Large intestine (tissue), 3 donors: ENCODE measurements at regions not wholly inside any gene's neighbourhood (a gene's known extent, or its start where the extent isn't known, plus 50 kb on each side); places are given as distances from the start of the nearest gene placed in this dataset.
"Not testable (repeated sequence)": the region's sequence is repeated elsewhere in the genome, so short reads cannot be mapped to it uniquely, and the experiment has no call there.

ENCODE experiments used
- DNase-seq, 2 donors: peaks; one replicate each; pipeline versions ENCODE4 v3.0.0 to v3.0.0-alpha.2; 2013
- H3K27ac ChIP-seq: one replicate; pipeline ENCODE4 v1.5.1; 2013; ENCODE audit warnings: low read length
- H3K27me3 ChIP-seq: 2 replicates; pipeline ENCODE4 v1.6.1; 2013; ENCODE audit warnings: low read length; ENCODE audit not compliant: control insufficient read depth, insufficient read depth
- H3K36me3 ChIP-seq: 2 replicates; pipeline ENCODE4 v1.6.1; 2013; ENCODE audit warnings: low read length; ENCODE audit not compliant: control insufficient read depth, insufficient read depth
- H3K4me1 ChIP-seq: one replicate; pipeline ENCODE4 v1.6.1; 2013; ENCODE audit warnings: low read length; ENCODE audit not compliant: control insufficient read depth, insufficient read depth
- H3K4me3 ChIP-seq: one replicate; pipeline ENCODE4 v1.5.1; 2013; ENCODE audit warnings: low read length
- H3K9me3 ChIP-seq: one replicate; pipeline ENCODE4 v1.6.1; 2013; ENCODE audit warnings: mild to moderate bottlenecking, low read depth, low read length, moderate library complexity; ENCODE audit not compliant: control insufficient read depth
- WGBS: methylation state at CpG from one replicate; pipeline ENCODE4 v1.1.5; 2013; ENCODE audit warnings: low lambda C conversion rate; ENCODE audit not compliant: insufficient coverage; 5-methylcytosine and 5-hydroxymethylcytosine counted together

- no CpG with 5 or more reads among the region's 30 CpGs for WGBS
- Histone ChIP-seq H3K4me1 (no peaks in the 10 kb centered on the region), H3K9me3 (peaks cover 6% of the 10 kb centered on the region), H3K27me3 (no peaks in the 10 kb centered on the region), H3K4me3 (no peak overlapping the region), H3K36me3 (no peaks in the 10 kb centered on the region), H3K27ac (no peak overlapping the region)
- DNase-seq: no peak
Measured at GRCh38 chr4:9679704-9680478, 101.5 kb upstream of the DRD5 start.

DNA sequence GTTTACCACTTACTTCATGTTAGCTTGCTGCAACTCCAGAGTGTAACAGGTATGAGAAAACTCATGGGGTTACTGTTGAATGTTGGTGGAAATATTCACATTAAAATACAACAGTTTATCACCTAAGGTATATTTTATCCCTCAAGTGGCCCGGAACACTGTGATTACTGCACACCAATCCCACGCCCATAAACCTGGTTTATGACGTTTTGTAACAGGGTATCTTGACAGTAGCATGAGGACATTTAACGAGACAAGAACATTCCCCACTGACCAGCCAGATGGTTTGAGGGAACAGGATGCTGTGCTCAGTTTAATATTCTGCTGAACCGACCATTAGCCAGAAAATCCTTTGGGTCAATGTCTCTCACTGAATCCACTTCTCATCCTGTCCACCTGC is 98.3 kb upstream of the DRD5 start:
- not testable (repeated sequence) for DNase-seq, H3K4me3 ChIP-seq, H3K27me3 ChIP-seq, H3K27ac ChIP-seq, H3K4me1 ChIP-seq, H3K9me3 ChIP-seq, H3K36me3 ChIP-seq
- WGBS: no CpG with 5 or more reads among the region's 5 CpGs

DNA sequence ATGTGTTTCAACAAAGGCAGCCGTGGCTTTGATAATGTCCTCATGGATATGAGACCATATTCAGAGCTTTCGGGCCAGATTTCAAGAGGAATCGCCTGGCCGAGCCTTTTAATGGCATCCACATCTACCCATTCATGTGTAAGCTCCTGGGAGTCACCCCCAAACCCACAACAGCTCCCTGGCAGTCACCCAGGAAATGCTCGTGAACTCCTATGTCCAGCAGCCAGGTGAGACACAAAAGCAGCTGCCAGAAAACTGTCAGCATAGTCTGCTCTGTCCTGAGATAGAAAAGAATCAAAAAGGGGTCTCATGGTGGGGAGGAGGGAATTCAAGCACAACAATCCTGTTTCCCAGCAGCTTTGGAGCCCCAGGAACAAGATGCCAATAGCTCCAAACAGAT is 96.4 kb upstream of the DRD5 start:
- H3K27ac ChIP-seq, H3K27me3 ChIP-seq, DNase-seq, H3K4me1 ChIP-seq, H3K4me3 ChIP-seq, H3K36me3 ChIP-seq, H3K9me3 ChIP-seq: not testable (repeated sequence)
- no CpG with 5 or more reads among the region's 5 CpGs for WGBS

DNA sequence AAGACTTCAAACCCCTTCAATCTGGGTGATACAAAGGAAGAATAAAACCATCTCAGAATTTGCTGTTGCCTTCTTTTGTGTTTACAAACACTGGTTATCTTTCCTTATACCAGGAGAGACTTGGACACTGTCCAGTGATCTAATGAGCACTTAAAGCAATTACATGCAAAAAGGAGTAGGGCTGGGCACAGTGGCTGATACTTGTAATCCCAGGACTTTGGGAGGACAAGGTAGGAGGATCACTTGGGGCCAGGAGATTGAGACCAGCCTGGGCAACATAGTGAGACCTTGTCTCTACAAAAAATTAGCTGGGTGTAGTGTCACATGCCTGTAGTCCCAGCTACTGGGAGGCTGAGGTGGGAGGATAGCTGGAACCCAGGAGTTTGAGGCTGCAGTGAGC is 95.7 kb upstream of the DRD5 start:
- no peak overlapping the region for H3K4me3 ChIP-seq
- no peaks in the 10 kb centered on the region for H3K27me3 ChIP-seq
- no peaks in the 10 kb centered on the region for H3K36me3 ChIP-seq
- no peak overlapping the region for H3K27ac ChIP-seq
- H3K9me3 ChIP-seq: no peaks in the 10 kb centered on the region
- peaks cover 6% of the 10 kb centered on the region for H3K4me1 ChIP-seq
- DNase-seq: no peak

DNA sequence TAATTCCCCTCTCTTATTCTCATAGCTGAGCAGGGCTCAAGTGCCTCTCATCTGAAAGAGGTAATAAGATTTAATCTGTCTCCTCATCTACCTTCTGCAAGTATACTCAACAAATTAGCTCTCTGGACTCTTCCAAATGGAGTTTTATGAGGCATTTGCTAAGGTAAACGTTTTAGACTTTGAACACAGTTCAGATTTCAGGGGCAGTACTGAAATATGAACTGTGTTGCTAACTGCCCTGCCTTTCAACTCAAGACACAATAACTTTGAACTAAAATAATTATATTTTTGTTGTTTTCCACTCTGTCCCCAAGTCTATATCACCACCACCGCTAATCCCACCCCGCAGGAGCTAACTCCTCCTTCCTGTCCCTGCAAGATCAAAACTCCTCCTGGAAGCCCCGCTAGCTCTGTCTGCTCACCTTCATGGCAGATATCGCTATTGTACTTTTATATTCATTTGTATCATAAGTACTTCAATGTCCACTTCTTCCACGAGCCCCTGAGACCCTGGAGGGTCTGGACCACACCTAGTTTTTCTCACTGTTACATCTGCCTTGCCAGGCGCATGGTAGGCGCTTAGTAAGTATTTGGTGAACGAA is 90.7 kb upstream of the DRD5 start:
- Histone ChIP-seq H3K4me3 (peak overlapping the region; percentile 58), H3K27ac (peak overlapping the region; percentile 87)
- H3K36me3 ChIP-seq, H3K27me3 ChIP-seq, H3K4me1 ChIP-seq, H3K9me3 ChIP-seq: not testable (repeated sequence)
- no CpG with 5 or more reads among the region's 9 CpGs for WGBS
- peak; percentile 64 to 86 for DNase-seq

GRCh38 chr4:9691238-9692065 is 90.0 kb upstream of the DRD5 start:
- Histone ChIP-seq H3K27ac (peak overlapping the region; percentile 87), H3K4me1 (peaks cover 6% of the 10 kb centered on the region), H3K27me3 (no peaks in the 10 kb centered on the region), H3K9me3 (no peaks in the 10 kb centered on the region), H3K36me3 (no peaks in the 10 kb centered on the region), H3K4me3 (peak overlapping the region; percentile 58)
- DNase-seq: peak; percentile 97 to 99
- no CpG with 5 or more reads among the region's 56 CpGs for WGBS

GRCh38 chr4:9692791-9693491 is 88.5 kb upstream of the DRD5 start:
- WGBS: no CpG with 5 or more reads among the region's 5 CpGs
- H3K4me3 ChIP-seq, H3K27ac ChIP-seq, DNase-seq, H3K4me1 ChIP-seq, H3K27me3 ChIP-seq, H3K9me3 ChIP-seq, H3K36me3 ChIP-seq: not testable (repeated sequence)

- H3K4me3 ChIP-seq, H3K27me3 ChIP-seq: not testable (repeated sequence)
- WGBS: no CpG with 5 or more reads among the region's 7 CpGs
Measured at GRCh38 chr4:9694403-9694802, 87.0 kb upstream of the DRD5 start.

GRCh38 chr4:9695994-9696393 is 85.4 kb upstream of the DRD5 start:
- DNase-seq, H3K36me3 ChIP-seq, H3K27ac ChIP-seq, H3K9me3 ChIP-seq, H3K4me1 ChIP-seq, H3K4me3 ChIP-seq, H3K27me3 ChIP-seq: not testable (repeated sequence)
- WGBS: no CpG with 5 or more reads among the region's 4 CpGs

More at GRCh38 chr4:9694403-9694802, 87.0 kb upstream of the DRD5 start:
- H3K4me1 ChIP-seq, H3K36me3 ChIP-seq, DNase-seq, H3K27ac ChIP-seq, H3K9me3 ChIP-seq: not testable (repeated sequence)

GRCh38 chr4:9696561-9696960 is 84.9 kb upstream of the DRD5 start:
- not testable (repeated sequence) for H3K4me3 ChIP-seq, H3K36me3 ChIP-seq, H3K27ac ChIP-seq, H3K27me3 ChIP-seq, H3K9me3 ChIP-seq, H3K4me1 ChIP-seq, DNase-seq
- WGBS: no CpG with 5 or more reads among the region's 5 CpGs
